SH-SY5Y (cell line): ENCODE measurements at regions not wholly inside any gene's neighbourhood (a gene's known extent, or its start where the extent isn't known, plus 50 kb on each side); places are given as distances from the start of the nearest gene placed in this dataset.
A peak's percentile ranks its signal among the peaks of the same experiment; 100 is the strongest.

Source experiments
- GATA2 ChIP-seq: IDR thresholded peaks from 2 replicates; pipeline ENCODE4 v1.6.1; 2011; ENCODE audit warnings: mild to moderate bottlenecking, low read depth, low read length
- GATA3 ChIP-seq: IDR thresholded peaks from 2 replicates; pipeline ENCODE4 v1.6.1; 2011; ENCODE audit warnings: low read depth, mild to moderate bottlenecking, low read length, moderate library complexity

DNA sequence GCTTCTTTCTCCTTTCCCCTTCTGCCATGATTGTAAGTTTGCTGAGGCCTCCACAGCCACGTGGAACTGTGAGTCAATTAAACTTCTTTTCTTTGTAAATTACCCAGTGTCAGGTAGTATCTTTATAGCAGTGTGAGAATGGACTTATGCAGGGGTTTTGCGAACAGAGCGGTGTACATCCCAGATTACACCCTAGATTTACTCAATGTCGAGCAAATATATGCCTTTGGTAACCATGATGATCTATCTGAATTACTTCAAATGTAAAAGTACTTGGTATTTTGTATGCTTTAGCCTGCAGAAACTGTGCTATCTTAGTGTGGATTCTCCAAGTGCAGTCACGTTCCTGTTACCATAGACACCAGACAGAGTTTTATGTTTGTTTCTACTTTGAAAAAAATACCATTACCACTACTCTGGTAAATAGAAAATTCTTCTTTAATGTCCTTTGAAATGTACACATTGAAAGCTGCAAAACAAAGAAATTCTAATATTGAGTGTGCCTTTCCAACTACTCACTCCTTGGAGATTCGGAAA is 510.4 kb upstream of the ARGLU1 start:
- TF ChIP-seq GATA3 (no peak), GATA2 (no peak)

- no peak for TF ChIP-seq GATA2
- no peak for TF ChIP-seq GATA3
Observed at GRCh38 chr13:107076801-107077200, 508.9 kb upstream of the ARGLU1 start.

DNA sequence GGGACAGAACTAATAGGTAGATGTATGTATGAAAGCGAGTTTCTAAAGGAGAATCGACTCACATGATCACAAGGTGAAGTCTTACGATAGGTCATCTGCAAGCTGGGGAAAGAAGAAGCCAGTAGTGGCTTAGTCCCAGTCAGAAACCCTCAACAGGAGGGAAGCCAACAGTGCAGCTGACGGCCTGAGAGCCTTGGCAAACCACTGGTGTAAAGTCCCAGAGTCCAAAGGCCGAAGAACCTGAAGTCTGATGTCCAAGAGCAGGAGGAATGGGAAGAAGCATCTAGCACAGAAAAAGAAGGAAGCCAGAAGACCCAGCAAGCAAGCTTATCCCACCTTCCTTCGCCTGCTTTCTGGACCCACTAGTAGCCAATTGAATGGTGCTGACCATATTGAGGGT is 507.6 kb upstream of the ARGLU1 start:
- TF ChIP-seq GATA2 (no peak), GATA3 (no peak)

GRCh38 chr13:107070792-107071191 is 502.9 kb upstream of the ARGLU1 start:
- TF ChIP-seq GATA2 = no peak
- no peak for TF ChIP-seq GATA3

DNA sequence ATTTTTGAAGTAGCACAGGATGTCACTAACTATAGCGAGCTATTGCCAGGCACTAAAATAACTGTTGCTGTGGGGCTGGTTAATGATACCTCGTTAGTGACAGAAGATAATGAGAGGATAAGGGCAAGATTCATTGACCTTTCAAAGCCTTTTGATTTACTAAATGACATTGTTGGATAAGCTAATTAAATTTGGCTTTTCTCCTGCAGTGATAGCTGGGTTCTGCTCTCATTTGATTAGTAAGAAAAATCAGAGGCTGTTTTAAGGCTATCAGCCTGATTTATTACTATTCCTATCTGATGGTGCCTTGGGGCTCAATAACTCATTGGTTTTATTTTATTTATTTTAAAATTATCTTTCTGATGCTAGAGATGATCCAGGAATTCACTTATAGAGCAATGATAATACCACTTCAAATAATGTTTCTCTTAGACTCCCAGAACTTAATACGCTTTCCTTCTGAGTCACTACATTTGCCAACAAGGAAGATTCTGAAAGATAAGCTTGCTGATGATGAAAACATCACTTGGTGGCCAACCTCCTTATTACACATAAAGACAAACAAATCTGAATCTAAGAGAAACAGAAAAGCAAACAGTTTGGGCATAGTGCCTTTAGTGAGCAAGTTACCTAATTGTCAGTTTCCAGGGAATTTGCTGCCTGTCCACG is 501.3 kb upstream of the ARGLU1 start:
- TF ChIP-seq GATA2 = peak; percentile 94
- TF ChIP-seq GATA3 = peak; percentile 99

DNA sequence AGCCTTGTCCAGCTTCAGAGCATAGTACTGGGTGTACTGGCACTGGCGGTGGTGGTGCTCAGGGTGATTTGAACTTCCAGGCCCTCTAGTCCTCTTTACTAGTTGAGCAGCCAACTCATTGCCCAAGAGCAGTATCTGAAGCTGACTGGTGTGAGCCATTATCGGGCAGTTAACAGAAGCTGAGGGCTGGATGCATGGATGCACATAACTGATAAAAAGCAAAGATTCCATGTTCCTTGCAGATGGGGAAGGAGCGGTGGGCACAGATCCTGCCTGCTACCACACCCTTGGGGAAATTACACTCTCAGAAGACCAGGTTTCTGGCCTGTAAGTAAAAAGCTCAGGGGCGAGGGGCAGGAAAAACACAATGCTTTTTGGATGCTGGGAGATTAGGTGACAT is 499.4 kb upstream of the ARGLU1 start:
- TF ChIP-seq GATA2 (no peak), GATA3 (no peak)

- TF ChIP-seq GATA2 (no peak), GATA3 (no peak)
Observed at GRCh38 chr13:107066355-107066754, 498.4 kb upstream of the ARGLU1 start.

DNA sequence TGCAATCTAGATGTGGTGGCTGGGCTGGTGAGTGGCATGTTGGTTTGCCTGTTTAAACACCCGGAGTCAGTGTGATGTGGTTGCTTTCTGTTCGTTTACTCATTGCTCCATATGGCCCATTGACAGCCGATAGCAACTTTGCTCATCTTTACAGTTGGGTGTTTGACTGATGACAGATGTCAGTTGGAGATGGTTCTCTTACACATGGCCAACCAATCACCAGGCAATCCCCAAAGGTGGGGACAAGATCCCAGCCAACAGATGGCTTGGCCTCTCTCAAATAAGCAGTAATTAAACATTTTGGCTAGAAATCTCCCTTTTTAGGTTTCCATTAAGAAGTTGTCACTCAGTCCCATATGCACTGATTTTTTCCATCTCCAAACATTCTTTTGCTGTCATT is 497.1 kb upstream of the ARGLU1 start:
- no peak for TF ChIP-seq GATA2
- no peak for TF ChIP-seq GATA3

DNA sequence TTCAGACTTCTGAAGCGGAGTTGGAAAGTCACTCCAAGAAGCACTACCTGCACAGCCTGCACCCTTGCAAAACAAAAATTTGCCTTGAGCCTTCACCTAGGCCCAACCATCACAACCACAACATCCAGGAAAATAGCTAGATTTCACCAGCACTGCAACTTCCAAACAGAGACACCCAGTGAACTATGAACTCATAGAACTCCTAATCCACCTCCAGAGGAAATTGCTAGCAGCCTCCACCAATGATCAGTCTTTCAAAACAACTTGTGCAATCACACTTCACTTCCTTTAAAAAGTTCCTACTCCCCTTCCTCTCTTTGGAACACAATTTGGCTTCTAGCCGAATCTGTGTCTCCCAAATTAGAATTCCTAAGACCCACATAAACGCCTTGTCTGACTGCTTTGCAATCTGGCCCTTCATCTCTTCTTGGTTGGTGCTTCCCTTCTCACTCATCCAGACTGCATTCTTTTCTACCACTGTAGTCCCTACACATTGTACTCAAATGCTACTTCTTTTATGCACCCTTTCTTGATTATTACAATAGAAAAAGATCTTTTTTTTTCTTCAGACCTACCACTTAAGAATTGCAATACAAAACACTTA is 489.2 kb upstream of the ARGLU1 start:
- TF ChIP-seq GATA2 (no peak), GATA3 (no peak)

DNA sequence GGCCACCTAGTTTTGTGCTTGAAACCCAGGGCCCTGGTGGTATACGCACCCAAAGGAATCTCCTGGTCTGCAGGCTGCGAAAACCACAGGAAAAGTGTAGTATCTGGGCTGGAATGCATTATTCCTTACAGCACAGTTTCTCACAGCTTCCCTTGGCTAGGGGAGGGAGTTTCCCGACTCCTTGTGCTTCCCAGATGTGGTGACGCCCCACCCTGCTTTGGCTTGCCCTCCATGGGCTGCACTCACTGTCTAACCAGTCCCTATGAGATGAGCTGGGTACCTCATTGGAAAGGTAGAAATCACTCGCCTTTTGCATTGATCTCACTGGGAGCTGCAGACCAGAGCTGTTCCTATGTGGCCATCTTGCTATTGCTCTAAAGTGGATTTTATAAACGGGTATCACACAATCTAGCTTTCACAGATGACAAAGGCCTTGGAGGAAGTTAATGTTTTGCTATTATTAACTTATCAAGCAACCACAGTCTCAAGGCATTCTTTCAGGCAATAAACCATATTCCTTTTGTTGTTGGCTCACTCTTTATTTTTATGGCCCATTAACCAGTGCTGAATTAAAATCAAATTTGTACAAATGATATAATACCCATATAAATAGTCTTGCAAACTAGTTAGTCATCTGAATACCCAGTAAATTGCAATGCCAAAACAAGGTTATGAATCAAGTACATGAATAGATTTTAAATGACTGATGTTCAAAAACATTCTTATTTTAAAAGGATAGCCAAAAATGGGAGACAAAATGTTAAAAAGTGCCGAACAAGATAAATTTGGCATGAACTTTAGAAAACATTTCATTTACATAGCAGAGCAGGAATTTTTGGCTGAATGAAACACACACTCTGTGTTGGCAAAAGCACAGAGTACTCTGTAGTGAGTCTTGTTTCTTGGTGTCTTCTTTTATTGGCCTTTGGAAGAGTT is 475.4 kb upstream of the ARGLU1 start:
- TF ChIP-seq GATA2 (no peak), GATA3 (no peak)

- TF ChIP-seq GATA2 = no peak
- no peak for TF ChIP-seq GATA3
Observed at GRCh38 chr13:107035778-107036177, 467.8 kb upstream of the ARGLU1 start.

DNA sequence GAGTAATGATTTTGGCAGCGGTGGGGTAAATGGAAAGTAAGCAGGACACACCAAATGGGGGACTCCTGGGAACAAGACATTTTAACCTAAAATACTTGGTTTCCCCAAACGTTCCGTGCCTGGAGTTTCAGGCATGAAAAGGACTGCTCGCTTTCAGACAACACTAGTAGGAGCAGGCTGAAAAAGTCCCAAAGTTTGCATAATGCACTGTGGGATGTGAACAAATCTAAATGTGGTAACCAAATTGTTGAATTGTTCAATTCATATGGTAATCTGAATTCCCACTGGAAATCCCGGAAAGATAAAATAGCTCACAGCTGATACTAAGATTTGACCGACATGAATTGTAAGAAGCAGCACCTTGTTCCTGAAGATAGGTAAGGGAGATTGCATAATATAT is 467.2 kb upstream of the ARGLU1 start:
- TF ChIP-seq GATA2 = no peak
- no peak for TF ChIP-seq GATA3

DNA sequence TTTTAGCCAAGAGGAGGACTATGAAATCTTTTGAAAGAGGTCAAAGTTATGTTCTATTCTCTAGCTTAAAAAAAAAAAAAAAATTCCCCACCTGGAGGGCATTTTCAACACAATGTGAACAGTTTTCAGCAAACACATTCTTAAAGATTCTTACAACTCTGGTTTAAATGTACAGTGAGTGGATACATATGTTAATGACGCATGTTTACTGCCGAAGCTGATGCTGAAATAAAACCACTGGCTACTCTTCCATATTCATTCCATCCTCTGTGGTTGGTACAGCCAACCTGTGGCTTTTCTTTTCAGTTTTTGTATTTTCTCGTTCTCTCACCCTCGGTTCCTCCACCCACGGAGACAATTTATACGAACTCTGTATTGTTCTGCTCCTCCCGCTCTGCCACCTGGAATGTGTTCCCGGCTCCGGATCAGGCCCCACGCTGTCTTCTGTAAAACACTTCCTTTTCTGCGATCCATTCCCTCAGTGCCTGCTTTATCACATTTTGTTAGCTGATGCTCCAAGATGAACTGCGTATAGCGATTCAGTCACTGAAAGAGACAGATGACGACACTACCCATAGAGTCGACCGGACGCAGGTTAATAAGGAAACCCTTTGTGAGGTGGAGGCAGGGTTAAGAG is 466.4 kb upstream of the ARGLU1 start:
- TF ChIP-seq GATA3 (no peak), GATA2 (no peak)

- TF ChIP-seq GATA2 (no peak), GATA3 (no peak)
Observed at GRCh38 chr13:107031716-107032115, 463.8 kb upstream of the ARGLU1 start.
